T1000 (cell line): ENCODE measurements at regions not wholly inside any gene's neighbourhood (a gene's known extent, or its start where the extent isn't known, plus 50 kb on each side); places are given as distances from the start of the nearest gene placed in this dataset.
A peak's percentile ranks its signal among the peaks of the same experiment; 100 is the strongest.
"Not testable (repeated sequence)": the region's sequence is repeated elsewhere in the genome, so short reads cannot be mapped to it uniquely, and the experiment has no call there.

Experiments used
- DNase-seq: peaks from one replicate; lab custom pipeline; 2025; ENCODE audit warnings: mixed read lengths; lab: John Stamatoyannopoulos, UW

DNA sequence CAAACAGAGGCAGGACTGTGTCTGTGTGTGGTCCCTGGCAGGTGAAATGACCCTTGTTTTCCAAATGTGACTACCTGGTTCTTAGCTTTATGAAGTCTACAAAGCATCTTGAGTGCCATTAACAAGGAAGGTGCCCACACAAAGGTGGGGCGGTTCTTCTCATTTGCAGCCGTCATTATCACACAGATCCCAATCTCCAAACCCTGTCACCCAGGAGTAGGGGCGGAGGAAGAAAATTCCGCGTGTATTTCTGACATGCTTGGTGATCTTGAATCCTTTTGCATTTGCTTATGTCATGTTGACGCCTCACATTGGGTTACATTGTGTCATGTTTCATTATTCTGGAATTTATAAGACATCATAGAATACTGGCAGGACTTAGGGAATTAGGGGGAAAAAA, 277.3 kb downstream of the VRK1 start:
- DNase-seq, result no peak

GRCh38 chr14:97074856-97075255, 277.7 kb downstream of the VRK1 start:
- no peak for DNase-seq

DNA sequence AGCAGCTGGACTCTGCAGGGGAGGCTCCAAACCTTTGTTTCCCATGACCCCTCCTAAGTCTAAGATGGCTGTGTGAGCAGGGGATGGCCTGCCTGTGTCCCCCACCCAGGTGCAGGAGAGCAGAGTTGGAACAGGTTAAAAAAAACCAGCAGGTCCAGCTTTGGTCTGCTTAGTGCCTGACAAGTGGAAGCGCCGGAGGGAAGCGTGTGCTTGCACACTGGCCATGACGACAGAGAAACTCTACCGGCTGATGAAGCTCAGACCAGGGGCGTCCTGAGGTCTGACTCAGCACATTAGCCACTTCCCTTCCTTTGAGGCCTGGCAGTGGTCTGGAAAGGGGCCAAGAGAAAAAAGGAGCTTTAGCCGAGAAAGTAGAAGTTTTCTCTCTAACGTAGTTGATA, 280.1 kb downstream of the VRK1 start:
- DNase-seq, result peak; percentile 57

DNA sequence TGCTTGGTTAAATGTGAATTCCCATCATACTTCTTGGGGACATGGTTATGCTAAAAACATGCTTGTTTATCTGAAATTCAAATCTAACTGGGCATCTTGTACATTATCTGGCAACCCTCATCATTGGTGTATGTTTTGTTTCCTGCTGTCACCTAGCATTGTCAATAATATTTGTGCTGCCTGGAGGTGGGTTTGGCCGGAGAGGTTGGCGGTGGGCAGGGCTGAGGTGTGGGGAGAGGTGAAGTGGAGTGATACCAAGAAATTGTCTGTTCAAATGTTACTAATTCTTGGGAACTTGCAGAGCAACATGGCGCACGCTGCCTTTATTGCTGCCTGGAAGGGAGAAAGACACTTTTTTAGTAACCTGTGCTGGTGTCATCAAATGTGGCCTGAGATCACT, 280.5 kb downstream of the VRK1 start:
- no peak for DNase-seq

GRCh38 chr14:97080991-97081390, 283.8 kb downstream of the VRK1 start:
- no peak for DNase-seq

DNA sequence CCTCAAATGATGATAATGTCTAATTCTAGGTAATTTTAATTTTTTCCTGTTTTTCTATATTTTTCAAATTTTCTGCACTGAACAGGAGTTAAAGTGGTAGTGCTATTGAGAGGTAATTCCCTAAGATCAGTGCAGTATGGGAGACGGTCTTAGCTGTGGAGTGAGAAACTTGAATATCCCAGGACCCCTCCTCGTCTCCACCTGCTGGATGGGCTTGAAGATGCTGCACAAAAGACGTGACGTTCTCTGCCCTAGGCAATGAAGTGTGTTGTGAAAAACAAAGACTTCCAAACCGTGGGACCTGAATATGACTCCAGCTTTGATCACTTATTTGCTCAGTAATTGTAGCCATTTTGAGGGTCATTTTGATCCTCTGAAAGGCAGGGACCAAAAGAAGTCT, 298.1 kb downstream of the VRK1 start:
- no peak for DNase-seq

- no peak for DNase-seq
These were observed 300.1 kb downstream of the VRK1 start for GRCh38 chr14:97097296-97097695.

DNA sequence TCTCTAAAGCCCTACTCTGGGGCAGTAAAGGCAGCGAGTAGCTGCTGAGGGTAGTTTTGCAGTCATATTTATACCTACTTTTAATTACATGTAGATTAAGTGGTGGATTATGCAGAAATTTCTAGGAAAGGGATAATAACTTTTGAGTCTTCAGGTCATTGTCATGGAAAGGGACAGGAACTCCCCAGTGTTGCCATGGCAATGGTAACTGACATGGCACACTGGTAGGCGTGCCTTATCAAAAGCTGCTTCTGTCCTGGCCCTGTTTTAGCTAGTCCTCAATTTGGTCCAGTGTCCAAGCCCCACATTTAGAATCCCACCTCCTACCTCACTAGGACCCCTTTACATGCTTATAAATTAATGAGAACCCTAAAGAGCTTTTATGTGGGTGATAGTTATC, 303.1 kb downstream of the VRK1 start:
- no peak for DNase-seq

- no peak for DNase-seq
These were observed 304.4 kb downstream of the VRK1 start for GRCh38 chr14:97101561-97101960.

DNA sequence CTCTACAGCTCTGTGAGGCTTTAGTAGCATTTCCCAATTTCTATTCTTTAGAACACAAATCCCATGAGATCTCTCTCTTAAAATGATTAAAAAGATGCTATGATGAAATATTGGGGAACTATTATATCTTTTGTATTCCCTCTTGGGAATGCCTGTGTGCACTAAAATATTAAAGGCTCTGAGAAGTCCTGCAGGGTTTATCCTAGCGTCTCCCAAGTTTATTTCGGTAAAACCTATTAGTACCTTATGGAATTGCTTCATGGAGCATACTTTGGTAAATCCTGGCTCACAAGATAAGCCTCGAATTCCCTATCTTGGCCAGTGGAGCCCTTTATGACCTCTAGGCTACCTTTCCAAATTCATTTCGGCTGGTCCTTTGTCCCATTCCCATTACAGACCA, 306.8 kb downstream of the VRK1 start:
- DNase-seq, result no peak

GRCh38 chr14:97106166-97106565, 309.0 kb downstream of the VRK1 start:
- DNase-seq, result no peak

- DNase-seq, result no peak
These were observed 309.4 kb downstream of the VRK1 start for GRCh38 chr14:97106609-97107008.

- DNase-seq, result peak; percentile 80
These were observed 309.9 kb downstream of the VRK1 start for GRCh38 chr14:97107080-97107479.

DNA sequence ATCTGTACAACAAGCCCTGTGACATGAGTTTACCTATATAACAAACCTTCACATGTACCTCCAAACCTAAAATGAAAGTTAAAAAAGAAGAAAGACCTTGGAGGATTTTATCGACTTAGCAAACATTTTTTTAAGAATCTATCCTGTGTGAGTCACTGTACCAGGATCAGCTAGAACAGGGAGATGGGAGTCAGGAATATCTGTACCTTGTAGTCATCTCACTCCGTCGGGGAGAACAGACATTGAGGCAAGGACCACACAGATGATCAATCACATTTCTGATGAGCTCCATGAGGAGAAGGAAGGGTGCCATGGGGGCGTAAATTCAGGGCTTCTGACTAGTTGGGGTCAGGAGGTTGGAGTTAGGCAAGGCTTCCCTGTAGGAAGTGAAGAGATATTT, 310.6 kb downstream of the VRK1 start:
- peak; percentile 15 for DNase-seq

DNA sequence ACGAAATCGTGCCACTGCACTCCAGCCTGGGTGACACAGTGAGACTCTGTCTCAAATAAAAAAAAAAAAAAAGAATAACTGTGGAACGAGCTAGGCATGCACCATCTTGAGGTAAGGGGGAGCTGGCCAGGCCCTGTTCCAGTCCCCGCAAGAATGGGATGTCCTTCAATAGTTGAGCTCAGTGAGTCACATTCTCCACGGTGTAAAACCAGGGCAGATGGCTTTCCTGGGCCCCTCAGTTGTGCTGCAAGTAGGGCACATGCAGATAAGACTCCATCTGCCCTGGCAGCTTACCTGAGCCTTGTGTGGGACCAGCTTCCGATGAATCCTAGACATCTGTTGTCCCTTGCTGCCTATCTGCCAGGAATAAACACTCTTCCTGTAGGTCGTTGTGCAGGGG, 312.1 kb downstream of the VRK1 start:
- no peak for DNase-seq

DNA sequence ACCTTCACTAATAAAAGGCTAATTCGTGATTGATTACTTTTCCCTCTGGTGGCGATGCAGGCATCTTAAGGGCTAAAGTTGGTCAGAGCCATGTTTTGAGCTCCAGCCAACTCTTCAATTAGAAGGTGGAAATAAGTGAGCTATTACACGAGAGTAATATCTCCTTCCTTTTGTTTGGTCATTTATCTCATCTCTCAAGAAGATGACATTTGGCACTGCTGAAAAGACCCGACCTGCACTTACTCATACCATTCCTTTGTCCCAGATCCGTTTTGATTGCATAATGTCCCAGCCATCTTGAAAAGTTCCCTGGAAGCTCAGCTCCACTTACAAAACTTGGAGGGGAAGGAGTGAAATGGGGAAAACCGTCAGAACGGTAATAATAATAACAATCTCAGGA, 316.2 kb downstream of the VRK1 start:
- DNase-seq, result no peak

- no peak for DNase-seq
These were observed 319.4 kb downstream of the VRK1 start for GRCh38 chr14:97116546-97116945.

- DNase-seq, result no peak
These were observed 320.5 kb downstream of the VRK1 start for GRCh38 chr14:97117693-97118092.

DNA sequence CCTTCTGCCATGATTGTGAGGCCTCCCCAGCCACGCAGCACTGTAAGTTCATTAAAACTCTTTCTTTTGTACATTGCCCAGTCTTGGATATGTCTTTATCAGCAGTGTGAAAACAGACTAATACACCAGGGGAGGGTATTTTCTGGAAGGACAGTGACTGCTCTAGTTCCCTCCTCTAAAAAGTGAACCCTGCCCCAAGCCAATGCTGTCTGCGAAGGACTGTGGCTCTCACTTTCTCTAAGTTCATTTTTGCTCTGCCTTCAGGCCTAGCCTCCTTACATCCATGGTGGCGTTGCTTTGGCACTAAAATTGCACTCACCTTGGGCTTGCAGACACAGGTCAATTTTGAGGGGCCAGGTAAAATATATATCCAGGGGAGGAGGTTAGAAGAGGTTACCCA, 323.0 kb downstream of the VRK1 start:
- no peak for DNase-seq

DNA sequence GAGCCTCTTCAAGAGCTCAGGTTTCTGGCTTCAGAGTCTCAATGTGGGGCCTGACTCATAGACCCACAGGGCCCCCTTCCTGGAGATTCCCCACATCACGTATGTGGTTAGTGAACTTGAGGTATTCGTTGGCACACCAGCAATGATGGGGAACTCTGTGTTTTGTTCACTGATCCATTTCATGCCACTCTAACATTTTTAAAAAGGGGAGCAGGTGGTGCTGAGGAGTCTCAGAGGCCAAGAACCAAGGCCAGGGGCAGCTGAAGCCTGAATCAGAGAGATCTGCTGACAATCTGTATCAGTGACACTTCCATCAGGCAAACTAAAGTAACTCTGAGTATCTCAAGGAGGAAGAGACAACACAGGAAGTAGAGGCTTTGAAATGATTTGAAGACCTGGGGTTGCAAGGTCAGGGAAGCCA, 323.4 kb downstream of the VRK1 start:
- DNase-seq, result peak; percentile 19

DNA sequence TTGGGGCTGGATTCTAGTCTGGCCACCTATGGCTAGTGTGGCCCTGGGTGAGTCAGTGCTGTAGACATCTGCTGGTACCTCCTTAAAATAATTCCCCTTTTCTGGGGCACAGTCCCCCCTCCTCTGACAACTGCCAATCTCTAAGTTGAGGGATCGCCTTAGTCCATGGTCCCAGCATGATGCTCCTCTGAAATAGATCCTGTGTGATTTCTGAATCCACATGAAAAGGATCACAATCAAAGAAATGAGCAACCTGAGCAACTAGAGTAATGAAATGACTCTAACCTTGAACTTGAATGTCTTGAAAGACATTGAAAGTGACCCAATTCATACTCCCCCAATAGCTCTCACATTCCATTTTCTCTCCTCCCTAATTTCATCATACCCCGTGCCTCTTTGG, 332.5 kb downstream of the VRK1 start:
- no peak for DNase-seq

DNA sequence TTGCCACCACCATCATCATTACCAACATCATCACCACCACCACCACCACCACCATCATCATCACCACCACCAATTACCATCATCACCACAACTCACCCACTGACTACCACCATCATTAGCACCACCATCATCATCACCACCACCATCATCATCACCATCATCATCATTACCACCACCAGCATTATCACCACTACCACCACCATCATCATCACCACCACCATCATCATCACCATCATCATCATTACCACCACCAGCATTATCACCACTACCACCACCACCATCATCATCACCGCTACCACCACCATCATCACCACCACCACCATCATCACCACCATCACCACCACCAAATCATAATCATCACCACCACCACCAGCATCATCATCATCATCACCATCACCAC, 338.7 kb downstream of the VRK1 start:
- DNase-seq, result not testable (repeated sequence)

- DNase-seq, result no peak
These were observed 340.5 kb downstream of the VRK1 start for GRCh38 chr14:97137705-97138104.

GRCh38 chr14:97138801-97139200, 341.6 kb downstream of the VRK1 start:
- no peak for DNase-seq

- DNase-seq, result no peak
These were observed 345.8 kb downstream of the VRK1 start for GRCh38 chr14:97143011-97143410.
